ENCODE measurements at regions not wholly inside any gene's neighbourhood (a gene's known extent, or its start where the extent isn't known, plus 50 kb on each side); places are given as distances from the start of the nearest gene placed in this dataset.

DNA sequence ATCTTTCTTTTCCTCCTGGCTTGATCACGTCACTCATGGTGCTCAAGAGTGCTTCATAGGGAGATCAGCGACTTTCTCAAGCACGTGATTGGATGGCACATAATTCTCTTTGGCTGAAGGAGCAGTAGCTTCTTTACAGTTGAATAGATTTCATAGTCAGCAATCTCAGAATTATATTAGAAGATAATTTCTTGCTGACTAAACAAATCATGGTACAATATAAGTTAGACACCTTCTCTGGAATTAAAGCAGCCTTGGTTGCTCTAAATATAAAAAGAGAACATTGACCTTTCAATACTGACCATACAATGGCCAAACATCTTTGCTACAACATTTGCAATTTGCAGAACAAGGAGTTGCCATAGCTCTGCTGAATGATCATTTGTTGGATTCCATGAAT, 238.5 kb upstream of the CHST9 start:
- FAIRE-seq = no peak
- DNase-seq (ENCODE audit: extremely low spot score, insufficient read length, low read depth) = no peak

DNA sequence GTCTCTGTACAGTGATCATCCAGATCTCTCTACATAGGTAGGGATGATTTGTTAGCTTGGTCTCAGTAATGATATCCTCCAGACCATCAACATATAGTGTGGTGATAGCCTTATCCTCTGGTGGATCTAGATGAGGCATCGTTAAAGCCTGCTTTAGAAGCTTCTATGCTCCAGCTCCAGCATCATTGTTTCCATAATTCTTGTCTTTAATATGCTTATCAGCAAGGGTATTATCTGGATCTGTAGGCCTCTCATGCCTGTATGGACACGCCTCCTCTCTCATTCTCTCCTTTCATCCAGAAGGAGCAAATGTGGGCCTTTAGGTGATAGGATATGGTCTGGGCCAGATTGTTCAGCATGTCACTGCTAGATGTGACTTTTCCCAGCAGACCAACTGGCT, 234.5 kb upstream of the CHST9 start:
- DNase-seq (ENCODE audit: extremely low spot score, insufficient read length, low read depth) (no peak), FAIRE-seq (no peak)

DNA sequence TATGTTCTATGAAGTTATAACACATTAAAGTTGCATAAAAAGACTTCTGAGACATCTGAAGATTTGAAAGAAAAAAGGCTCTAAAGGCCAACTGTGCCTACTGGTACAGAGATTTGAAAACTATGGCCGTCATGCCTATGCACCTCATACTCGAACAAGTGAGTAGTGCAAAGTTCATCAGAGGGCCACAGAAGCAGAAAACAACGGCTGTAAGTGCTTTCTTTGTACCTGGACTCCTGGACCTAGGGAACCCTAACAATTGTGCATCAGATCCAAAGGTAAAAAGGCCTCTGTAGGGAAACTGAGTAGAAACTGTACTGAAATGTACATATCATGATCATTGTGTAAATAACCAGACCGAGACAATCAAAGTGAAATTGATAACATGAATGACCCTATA, 230.4 kb upstream of the CHST9 start:
- DNase-seq (ENCODE audit: extremely low spot score, insufficient read length, low read depth) (no peak), FAIRE-seq (no peak)

DNA sequence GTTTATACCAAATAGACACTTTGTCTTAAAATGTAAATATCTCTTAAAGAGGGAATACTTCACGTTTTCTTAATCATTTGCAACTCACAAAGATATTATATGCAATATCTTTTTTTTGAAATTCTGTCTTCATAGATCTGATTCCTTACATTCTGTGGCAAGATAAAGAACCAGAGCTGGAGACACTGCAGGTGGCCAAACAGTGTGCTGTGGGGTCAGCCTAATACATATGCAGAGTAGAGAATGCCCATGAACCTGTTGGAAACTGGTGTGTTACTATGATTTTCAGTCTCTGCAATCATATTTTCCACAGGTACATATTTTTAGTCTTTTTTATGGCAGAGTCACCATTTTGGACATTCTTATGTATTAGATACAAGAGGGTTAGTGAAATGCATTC, 229.6 kb upstream of the CHST9 start:
- FAIRE-seq (no peak), DNase-seq (ENCODE audit: extremely low spot score, insufficient read length, low read depth) (no peak)

DNA sequence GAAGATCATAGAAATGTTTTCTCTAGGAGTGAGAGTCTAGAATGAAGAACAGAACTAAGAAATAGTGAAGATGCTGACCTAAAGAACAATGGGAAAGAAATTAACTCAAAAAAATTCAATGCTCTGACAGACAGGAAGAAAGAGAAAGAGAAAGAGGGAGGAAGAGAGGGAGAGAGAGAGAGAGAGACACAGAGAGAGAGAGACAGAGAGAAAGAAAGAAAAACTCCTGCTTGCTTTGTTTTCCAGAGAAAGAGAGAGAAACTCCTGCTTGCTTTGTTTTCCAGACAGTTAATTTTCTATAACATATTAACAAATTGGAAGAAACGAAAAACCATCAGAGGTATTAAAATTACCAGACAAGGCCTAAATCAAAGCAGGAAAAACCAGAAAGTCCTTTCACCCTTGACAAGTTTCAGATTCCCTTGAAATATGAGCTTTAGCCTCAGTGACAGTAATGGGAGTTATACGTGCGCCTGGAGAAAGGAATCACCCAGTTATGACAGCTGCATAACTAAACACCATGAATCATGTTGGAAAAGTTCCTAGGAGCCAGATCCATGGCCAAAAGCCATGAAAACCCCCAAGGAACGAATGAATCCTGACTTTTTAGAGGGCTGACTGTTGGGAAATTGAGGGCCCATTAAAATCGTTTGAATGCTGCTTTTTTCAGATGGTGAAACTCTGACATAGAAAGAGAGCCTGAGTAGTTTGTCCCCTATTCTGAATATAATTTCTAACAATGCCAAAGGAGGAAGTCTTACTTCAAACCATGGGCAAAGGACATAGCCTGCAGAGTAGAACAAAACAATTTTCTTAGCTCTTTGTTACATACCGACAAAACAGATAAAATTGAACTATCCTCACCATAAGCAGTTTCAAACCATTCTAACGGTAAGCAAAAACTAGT, 228.6 kb upstream of the CHST9 start:
- FAIRE-seq = no peak

DNA sequence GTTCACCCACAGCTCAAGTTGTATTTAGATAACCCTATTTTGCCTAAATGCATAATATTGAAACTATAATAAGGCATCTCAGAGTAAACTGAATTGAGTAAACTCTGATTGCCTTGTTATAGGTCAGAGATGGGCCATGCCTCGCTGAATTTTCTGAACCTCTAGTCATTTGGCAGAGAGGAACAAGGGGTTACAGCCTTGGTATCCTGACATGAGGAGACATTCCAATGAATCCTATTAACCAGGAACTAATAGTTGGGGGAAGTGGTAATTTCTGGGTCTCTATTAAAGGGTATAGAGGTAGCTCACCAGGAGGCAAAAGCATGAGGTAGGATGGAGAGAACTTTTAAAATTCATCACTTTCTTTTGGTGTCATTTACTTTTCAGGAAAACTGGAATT, 227.4 kb upstream of the CHST9 start:
- no peak for FAIRE-seq

More for the DNA sequence above, 228.6 kb upstream of the CHST9 start:
- DNase-seq (ENCODE audit: extremely low spot score, insufficient read length, low read depth) = no peak

DNA sequence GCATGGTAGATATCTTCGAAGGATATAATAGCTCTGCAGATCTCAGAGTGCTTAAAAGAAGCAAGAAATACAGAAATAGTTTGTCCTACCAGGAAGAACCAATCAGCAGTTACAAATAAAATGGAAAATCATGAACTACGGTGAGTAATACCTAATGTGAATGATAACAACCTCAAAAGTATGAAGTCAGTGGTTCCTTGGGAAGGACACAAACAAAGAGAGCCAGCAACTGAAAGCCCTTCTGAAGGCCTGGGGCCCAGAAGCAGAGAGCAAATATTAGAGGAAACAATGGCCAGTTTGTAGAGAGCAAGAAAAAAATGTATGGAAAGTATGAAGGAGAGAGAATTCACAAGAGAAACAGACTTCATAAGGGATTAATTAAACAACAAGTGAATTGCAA, 226.8 kb upstream of the CHST9 start:
- FAIRE-seq (no peak), DNase-seq (ENCODE audit: extremely low spot score, insufficient read length, low read depth) (no peak)

More for the DNA sequence above, 227.4 kb upstream of the CHST9 start:
- DNase-seq (ENCODE audit: extremely low spot score, insufficient read length, low read depth) = no peak

DNA sequence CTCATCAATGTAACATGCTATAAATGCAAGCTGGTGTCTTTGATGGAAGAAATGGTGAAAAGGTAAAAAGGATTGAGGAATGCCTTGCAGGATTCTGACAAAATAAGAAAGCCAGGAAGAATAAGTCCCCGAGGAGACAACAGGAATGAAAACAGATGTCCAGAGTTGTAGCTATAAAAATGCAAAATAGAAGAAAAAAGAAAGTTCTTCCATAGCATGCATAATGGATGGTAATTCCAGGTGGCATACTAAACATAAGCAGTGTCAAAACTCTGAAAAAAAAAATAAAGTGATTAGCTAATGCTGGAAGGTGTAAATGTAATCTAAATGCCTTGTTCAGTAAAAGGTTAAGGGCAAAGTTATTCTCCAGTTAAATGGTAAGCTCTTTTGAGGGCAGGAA, 225.9 kb upstream of the CHST9 start:
- DNase-seq (ENCODE audit: extremely low spot score, insufficient read length, low read depth) (no peak), FAIRE-seq (no peak)

DNA sequence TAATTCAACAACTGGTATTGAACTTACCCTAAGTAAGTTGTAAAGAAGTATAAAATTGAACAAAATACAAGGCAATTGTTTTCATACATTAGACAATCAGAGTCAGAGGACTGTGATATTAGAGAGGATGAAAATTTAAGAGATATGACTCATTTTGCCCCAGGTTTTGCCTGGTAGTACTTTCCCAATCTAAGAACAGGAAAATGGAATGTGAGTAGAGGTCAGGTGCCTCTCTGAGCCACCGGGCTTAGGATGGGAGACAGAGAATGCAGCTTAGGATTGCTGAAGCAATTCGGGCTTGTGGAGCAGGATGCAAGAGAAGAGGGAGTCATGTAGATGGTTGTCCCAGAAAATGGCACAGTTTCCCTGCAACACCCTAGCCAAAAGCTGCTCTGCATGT, 219.7 kb upstream of the CHST9 start:
- FAIRE-seq (no peak), DNase-seq (ENCODE audit: extremely low spot score, insufficient read length, low read depth) (no peak)

DNA sequence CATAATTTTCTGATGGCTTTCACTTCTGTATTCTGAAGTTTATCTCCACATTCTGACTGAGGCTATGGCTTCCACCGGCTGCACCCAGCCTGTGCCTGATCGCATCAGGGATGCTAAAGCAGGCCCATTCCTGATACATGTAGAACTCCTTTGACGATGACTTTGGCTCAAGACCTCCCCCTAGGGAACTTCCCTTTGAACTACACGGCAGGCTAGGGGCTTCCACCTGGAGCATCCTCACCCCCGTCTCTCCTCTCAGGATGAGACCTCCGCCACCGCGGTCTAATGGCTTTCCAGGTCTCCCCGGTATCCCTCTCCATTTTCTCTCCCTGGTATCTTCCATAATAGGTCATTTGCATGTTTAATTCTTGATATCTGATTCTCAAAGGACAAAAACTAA, 214.9 kb upstream of the CHST9 start:
- no peak for FAIRE-seq
- DNase-seq (ENCODE audit: extremely low spot score, insufficient read length, low read depth) = no peak

DNA sequence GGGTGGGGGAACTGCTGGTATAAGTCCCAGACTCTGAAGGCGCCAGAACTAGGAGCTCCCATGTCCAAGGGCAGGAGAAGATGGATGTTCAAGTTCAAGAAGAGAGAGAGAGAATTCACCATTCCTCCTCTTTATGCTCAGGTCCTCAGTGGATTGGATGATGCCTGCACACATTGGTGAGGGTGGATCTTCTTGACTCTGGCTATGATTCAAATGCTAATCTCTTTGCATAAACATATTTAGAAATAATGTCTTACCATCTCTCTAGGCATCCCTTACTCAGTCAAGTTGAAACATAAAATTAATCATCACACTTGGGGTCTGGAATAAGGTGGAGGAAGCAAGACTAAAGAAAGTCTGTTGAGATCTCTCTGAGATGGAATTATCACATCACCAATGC, 210.6 kb upstream of the CHST9 start:
- no peak for DNase-seq (ENCODE audit: extremely low spot score, insufficient read length, low read depth)
- no peak for FAIRE-seq

DNA sequence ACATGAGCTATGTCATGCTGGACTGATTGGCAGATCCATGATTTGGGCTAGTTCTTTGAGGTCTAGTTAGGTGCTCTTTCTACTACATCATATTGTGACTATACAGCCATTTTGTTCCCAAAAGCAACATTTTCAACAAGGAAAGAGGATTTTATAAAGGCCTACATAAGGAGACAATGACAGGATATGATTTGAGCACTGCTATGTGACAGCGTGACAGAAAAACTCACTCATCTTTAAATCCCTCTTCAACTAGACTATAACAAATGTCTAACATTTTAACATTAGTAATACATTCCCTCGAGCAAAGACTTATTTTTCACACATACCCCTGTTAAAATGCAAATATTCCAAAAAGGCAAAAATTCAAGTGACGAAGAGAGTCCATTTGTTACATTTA, 209.6 kb upstream of the CHST9 start:
- FAIRE-seq (no peak), DNase-seq (ENCODE audit: extremely low spot score, insufficient read length, low read depth) (no peak)

DNA sequence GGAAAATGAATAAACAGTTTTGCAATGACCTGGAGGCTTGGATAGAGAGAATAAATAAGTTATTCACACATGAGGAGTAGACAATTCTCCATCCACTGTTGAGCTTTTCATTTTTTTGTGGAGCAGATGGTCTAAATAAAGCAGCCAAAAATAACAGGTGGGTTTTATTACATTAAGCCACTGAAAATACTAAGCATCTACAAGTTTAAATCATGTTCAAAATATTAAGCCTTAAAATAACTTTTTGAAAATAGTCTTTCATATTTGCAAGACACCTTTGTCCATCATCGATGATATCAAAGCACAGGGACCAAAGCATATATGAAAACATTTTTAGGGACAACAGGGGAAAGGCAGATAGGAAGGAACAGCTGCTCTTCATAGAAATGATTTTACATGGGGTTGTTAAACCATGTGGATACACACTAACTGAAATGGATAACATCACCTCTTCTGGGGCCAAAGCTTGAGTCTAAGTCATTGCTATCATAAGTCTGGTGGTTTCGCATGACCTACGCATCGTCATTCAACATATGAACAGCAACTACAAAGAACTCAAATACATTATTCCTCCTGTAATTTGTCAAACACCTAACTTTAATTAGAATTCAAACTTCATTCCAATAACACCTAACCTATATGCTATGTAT, 197.6 kb upstream of the CHST9 start:
- DNase-seq (ENCODE audit: extremely low spot score, insufficient read length, low read depth) = no peak
- no peak for FAIRE-seq

DNA sequence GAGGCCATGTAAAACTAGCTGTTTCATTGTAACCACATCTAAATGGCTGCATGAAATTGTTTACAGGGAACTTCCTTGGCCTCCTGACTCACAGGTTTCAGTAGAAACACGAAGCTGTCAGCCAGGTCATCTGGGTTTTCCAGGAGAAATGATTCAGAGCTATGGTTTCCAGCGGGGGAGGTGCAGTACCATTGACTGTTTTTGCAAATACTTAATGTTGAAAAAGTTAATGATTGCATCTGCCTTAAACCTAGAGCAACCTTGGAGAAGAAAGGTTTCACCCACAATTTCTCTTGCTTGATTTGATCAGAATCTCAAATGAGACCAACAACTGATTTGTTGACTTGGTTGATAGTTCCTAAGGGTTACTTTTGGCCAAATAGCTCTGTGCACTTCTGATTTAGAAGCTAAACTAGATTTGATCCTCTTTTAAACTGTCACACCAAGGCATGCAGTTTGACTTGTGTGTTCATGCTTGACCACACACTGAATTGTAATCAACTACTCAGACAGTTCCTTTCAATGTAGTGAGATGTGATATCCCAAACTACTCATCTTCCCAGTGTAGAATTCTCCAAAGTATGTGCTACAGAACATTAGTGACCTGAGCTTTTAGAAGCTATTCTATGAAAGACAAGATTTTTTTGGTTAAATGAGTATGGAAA, 193.5 kb upstream of the CHST9 start:
- DNase-seq (ENCODE audit: extremely low spot score, insufficient read length, low read depth) (no peak), FAIRE-seq (no peak)

DNA sequence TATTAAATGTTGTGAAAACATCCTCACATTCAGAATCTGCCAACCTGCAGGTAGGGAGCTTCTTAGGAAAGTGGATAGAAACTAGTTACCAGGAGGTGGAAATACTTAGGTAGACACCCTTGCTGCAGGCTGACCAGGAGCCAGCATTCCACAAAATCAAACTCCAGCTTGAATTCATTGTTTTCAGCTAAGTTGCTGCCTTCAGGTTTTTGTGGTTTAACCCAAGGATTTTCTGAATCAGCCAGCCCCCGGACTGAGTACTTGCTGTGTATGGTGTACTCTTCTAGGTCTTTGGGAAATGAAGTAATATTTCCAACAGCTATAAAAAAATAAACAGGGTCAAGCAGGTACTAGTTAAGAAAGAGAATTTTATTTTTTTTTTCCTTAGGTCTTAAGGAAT, 192.1 kb upstream of the CHST9 start:
- DNase-seq (ENCODE audit: extremely low spot score, insufficient read length, low read depth) = no peak
- FAIRE-seq = no peak

DNA sequence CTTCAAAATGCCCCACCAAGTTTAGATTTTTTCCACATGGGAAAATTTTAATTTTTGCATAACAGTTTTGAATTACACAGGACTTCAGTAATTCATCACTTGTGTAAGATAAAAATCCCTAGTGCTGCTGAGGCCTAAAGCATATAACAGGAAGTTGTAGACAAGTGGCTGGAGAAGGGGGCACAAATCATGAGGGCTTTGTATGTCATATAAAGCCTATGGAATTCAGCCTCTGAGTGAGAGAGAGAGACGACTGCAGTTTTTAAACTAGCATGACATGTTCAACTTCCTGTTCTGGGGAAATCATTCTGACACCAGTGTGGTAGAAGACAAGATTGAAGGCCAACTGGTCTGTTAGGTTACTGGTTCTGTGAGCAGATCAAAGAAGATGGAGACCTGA, 187.3 kb upstream of the CHST9 start:
- DNase-seq (ENCODE audit: extremely low spot score, insufficient read length, low read depth) (no peak), FAIRE-seq (no peak)

DNA sequence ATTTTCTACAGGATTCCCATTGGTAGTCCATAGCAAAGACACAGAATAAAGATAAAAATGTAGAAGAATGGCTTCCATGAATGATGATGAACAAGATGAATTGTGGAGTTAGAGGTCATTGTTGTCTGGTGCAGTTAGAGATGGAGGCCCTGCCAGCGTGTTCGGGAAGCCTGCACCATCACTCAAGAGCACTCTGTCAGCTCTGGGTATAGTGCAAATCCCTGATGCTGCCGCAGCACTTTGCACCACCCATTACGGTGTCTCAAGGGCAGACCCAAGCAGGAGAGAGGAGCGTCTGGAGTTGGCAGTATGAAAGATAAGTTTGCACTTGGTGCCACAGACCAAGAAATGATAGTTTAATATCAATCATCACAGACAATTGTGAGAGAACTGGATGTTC, 181.6 kb upstream of the CHST9 start:
- no peak for FAIRE-seq
- no peak for DNase-seq (ENCODE audit: extremely low spot score, insufficient read length, low read depth)

DNA sequence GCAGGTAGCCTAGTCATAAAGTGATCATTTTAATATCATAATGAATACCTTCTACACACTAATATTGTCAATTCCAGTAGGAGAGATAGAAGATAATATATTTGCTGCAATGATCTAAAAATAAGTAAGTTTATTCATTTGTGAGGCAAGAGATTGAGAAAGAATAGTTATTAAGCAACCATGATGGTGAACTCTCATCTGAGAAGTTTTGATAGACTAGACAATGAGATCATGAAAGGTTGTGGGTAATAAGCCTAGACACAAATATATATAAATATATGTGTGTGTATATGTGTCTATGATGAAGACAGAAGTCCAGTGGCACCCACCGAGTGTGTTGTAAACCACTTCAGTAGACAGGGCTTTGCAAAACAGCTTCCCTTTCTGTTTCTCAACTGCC, 181.0 kb upstream of the CHST9 start:
- no peak for DNase-seq (ENCODE audit: extremely low spot score, insufficient read length, low read depth)
- FAIRE-seq = no peak

DNA sequence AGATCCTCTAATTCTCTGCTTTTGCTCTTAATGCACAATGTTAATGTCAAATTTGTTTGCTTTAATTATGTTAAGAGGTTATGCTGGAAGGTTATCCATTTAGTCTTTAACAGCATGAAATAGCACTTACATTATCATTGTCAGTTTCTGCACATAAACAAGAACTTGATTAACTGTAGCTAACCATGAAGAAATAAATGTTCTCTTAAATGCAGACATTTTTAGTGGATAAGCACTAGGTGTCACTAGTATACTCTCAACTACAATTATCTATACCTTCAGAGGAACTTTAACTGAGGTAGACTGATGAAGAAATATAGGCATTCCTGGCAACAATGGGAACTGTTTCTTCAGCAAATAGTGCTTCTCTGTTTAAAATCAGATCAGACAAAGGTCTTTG, 178.8 kb upstream of the CHST9 start:
- FAIRE-seq (no peak), DNase-seq (ENCODE audit: extremely low spot score, insufficient read length, low read depth) (no peak)

DNA sequence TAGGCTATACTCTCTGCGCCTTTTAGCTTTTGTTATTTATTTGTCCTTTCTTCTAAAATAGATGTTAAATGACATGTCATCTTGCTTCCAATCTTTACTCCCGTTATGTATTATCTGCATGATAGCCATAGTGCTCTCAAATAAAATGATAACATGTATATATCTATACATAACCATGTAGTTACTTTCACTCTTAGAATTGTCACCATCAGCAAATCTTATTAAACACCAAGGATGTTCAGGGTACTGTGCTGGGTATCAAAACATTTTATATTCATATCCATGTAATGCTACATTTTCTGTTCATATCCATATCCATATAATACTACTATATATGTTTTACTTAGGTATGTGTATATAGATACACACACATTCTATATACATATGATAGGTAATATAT, 176.4 kb upstream of the CHST9 start:
- FAIRE-seq (no peak), DNase-seq (ENCODE audit: extremely low spot score, insufficient read length, low read depth) (no peak)

DNA sequence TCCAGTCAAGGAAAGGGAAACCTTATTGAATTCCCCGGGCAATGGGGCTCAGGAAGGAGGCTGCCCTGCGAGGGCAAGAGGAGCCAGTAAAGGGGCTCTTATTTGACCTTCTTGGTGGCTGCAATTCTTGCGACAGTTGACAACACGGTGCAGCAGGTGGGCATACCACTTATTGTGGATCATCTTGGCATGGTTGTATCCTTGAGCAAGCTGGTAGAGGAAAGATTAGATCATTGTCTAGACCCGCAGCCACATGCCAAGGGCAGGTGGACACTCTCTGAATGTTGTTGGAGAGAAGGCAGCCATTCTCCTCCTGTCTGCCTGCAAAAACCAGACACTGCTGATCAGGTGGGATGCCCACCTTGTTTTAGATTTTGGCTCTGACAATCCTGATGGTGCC, 170.2 kb upstream of the CHST9 start:
- FAIRE-seq = no peak
- no peak for DNase-seq (ENCODE audit: extremely low spot score, insufficient read length, low read depth)

All from GM18507 (cell line).